ENCODE measurements at regions not wholly inside any gene's neighbourhood (a gene's known extent, or its start where the extent isn't known, plus 50 kb on each side); places are given as distances from the start of the nearest gene placed in this dataset.

- TF ChIP-seq EP300 (IDR thresholded peaks at IDR 0.05) (no peak), CTCF (IDR thresholded peaks at IDR 0.05) (no peak)
Observed at GRCh38 chr18:2380101-2380500, 191.2 kb downstream of the METTL4 start.

Measured in stomach (tissue), 4 donors.